Liver (tissue), 8 donors: ENCODE measurements at regions not wholly inside any gene's neighbourhood (a gene's known extent, or its start where the extent isn't known, plus 50 kb on each side); places are given as distances from the start of the nearest gene placed in this dataset.

Experiments
- DNase-seq: peaks from one replicate; pipeline ENCODE4 v3.0.0-alpha.2; 2017; ENCODE audit warnings: low spot score
- H3K27ac ChIP-seq, 2 donors: one replicate each; pipeline ENCODE4 v1.7.0; 2013; ENCODE audit warnings: inconsistent platforms in 2 of 2, low read length in 2 of 2, control low read depth in 1 of 2, low read depth in 1 of 2, mild to moderate bottlenecking in 1 of 2
- H3K27me3 ChIP-seq, 4 donors: one replicate each; pipeline versions ENCODE4 v1.6.1 to v1.7.0; 2013; ENCODE audit warnings: low read length in 3 of 4, inconsistent platforms in 1 of 4, mild to moderate bottlenecking in 1 of 4, moderate library complexity in 1 of 4; ENCODE audit not compliant: control insufficient read depth in 4 of 4, insufficient read depth in 4 of 4
- H3K36me3 ChIP-seq, 4 donors: one replicate each; pipeline versions ENCODE4 v1.6.1 to v1.7.0; 2013; ENCODE audit warnings: low read length in 3 of 4, mild to moderate bottlenecking in 3 of 4, low read depth in 1 of 4, moderate library complexity in 1 of 4; ENCODE audit not compliant: control insufficient read depth in 4 of 4, insufficient read depth in 3 of 4
- H3K4me1 ChIP-seq, 4 donors: one replicate each; pipeline versions ENCODE4 v1.6.1 to v1.7.0; 2013; ENCODE audit warnings: low read length in 3 of 4, mild to moderate bottlenecking in 3 of 4, moderate library complexity in 1 of 4; ENCODE audit not compliant: control insufficient read depth in 4 of 4, insufficient read depth in 4 of 4
- H3K4me3 ChIP-seq, 3 donors: one replicate each; pipeline versions ENCODE4 v1.6.1 to v1.7.0; 2013; ENCODE audit warnings: low read length in 3 of 3, control low read depth in 1 of 3, low read depth in 1 of 3, mild to moderate bottlenecking in 1 of 3
- H3K9ac ChIP-seq, 2 donors: one replicate each; pipeline ENCODE4 v1.7.0; 2013; ENCODE audit warnings: low read length in 2 of 2, mild to moderate bottlenecking in 2 of 2, moderate library complexity in 2 of 2, control low read depth in 1 of 2, low read depth in 1 of 2
- H3K9me3 ChIP-seq, 4 donors: one replicate each; pipeline versions ENCODE4 v1.6.1 to v1.7.0; 2013; ENCODE audit warnings: low read length in 3 of 4; ENCODE audit not compliant: control insufficient read depth in 4 of 4
- EGR1 ChIP-seq, 2 donors: IDR thresholded peaks; 2 replicates each; pipeline ENCODE4 v1.6.1; 2016 to 2018; ENCODE audit warnings: antibody characterized with exemption in 2 of 2, low read depth in 2 of 2
- FOXA1 ChIP-seq: IDR thresholded peaks from 2 replicates; pipeline ENCODE4 v1.6.1; 2016; ENCODE audit warnings: antibody characterized with exemption
- FOXA2 ChIP-seq: IDR thresholded peaks from 2 replicates; pipeline ENCODE4 v1.6.1; 2016; ENCODE audit warnings: antibody characterized with exemption
- GABPA ChIP-seq, 2 donors: IDR thresholded peaks in 1 of 2; conservative IDR thresholded peaks in 1 of 2; 2 replicates each; pipeline ENCODE4 v1.6.1; 2016; ENCODE audit warnings: antibody characterized with exemption in 2 of 2, mild to moderate bottlenecking in 1 of 2, moderate library complexity in 1 of 2
- HNF4A ChIP-seq, 2 donors: conservative IDR thresholded peaks; 2 replicates each; pipeline ENCODE4 v1.6.1; 2016; ENCODE audit warnings: antibody characterized with exemption in 2 of 2, mild to moderate bottlenecking in 2 of 2
- HNF4G ChIP-seq: IDR thresholded peaks from 2 replicates; pipeline ENCODE4 v1.6.1; 2016; ENCODE audit warnings: antibody characterized with exemption
- JUND ChIP-seq, 2 donors: IDR thresholded peaks; 2 replicates each; pipeline ENCODE4 v1.6.1; 2016; ENCODE audit warnings: antibody characterized with exemption in 2 of 2
- NR2F2 ChIP-seq: IDR thresholded peaks from 2 replicates; pipeline ENCODE4 v1.6.1; 2016; ENCODE audit warnings: antibody characterized with exemption
- RAD21 ChIP-seq, 2 donors: IDR thresholded peaks; 2 replicates each; pipeline ENCODE4 v1.6.1; 2016; ENCODE audit warnings: antibody characterized with exemption in 2 of 2, mild to moderate bottlenecking in 2 of 2
- RXRA ChIP-seq, 2 donors: IDR thresholded peaks; 2 replicates each; pipeline ENCODE4 v1.6.1; 2017 to 2018; ENCODE audit warnings: antibody characterized with exemption in 2 of 2, mild to moderate bottlenecking in 1 of 2
- SP1 ChIP-seq: IDR thresholded peaks from 2 replicates; pipeline ENCODE4 v1.6.1; 2018; ENCODE audit warnings: antibody characterized with exemption, mild to moderate bottlenecking
- TAF1 ChIP-seq: conservative IDR thresholded peaks from 2 replicates; pipeline ENCODE4 v1.6.1; 2016; ENCODE audit warnings: antibody characterized with exemption, mild to moderate bottlenecking
- YY1 ChIP-seq: IDR thresholded peaks from 2 replicates; pipeline ENCODE4 v1.6.1; 2016; ENCODE audit warnings: antibody characterized with exemption, mild to moderate bottlenecking
- whole genome bisulfite sequencing: extraction: QIAGEN DNeasy Blood & Tissue Kit; methylation state at CpG from one replicate; pipeline ENCODE4 v1.1.7; 2013; 5-methylcytosine and 5-hydroxymethylcytosine counted together
- TF ChIP-seq, protein P1 (sequence below): IDR thresholded peaks from 2 replicates; pipeline ENCODE4 v1.6.1; 2016; ENCODE audit warnings: antibody characterized with exemption
- TF ChIP-seq, protein P2 (sequence below): IDR thresholded peaks from 2 replicates; pipeline ENCODE4 v1.6.1; 2016; ENCODE audit warnings: antibody characterized with exemption
- TF ChIP-seq, protein P3 (sequence below): IDR thresholded peaks from 2 replicates; pipeline ENCODE4 v1.6.1; 2016; ENCODE audit warnings: antibody characterized with exemption
- TF ChIP-seq, protein P4 (sequence below): IDR thresholded peaks from 2 replicates; pipeline ENCODE4 v1.6.1; 2016; ENCODE audit warnings: antibody characterized with exemption, mild to moderate bottlenecking
- TF ChIP-seq, protein P5 (sequence below): fragments of 150-350 bp; IDR thresholded peaks from 2 replicates; pipeline ENCODE4 v1.5.1; 2017; ENCODE audit warnings: improper control_type of control experiment, low read depth, low read length; ENCODE audit not compliant: missing input control
- donor health status: healthy.
- donor health status: healthy.
- donor health status: healthy.
- donor health status: healthy.
- donor health status: healthy.

DNA sequence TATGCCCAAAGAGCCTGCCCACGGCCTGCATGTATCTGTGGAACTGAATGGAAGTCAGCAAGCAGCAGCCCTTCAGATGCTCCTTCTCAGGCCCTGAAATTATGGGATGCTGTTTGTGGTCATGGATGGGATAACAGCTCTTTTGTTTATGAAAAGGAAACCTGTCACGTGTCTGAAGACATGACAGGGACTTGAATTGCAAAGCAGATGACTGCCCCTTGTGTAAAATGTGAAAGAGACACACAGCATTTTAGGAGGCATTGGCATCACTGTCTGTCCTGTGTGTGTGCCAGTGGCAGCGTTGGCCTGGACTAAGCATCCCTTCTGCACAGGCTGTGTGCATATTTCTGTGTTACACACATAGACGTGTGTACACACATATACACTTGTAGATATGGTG lies 192.1 kb downstream of the VRK1 start:
- no peak overlapping the region for H3K9ac ChIP-seq
- H3K36me3 ChIP-seq: no peaks in the 10 kb centered on the region
- no peak for DNase-seq
- TF ChIP-seq, protein P1, sequence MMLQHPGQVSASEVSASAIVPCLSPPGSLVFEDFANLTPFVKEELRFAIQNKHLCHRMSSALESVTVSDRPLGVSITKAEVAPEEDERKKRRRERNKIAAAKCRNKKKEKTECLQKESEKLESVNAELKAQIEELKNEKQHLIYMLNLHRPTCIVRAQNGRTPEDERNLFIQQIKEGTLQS: no peak
- TF ChIP-seq, protein P2, sequence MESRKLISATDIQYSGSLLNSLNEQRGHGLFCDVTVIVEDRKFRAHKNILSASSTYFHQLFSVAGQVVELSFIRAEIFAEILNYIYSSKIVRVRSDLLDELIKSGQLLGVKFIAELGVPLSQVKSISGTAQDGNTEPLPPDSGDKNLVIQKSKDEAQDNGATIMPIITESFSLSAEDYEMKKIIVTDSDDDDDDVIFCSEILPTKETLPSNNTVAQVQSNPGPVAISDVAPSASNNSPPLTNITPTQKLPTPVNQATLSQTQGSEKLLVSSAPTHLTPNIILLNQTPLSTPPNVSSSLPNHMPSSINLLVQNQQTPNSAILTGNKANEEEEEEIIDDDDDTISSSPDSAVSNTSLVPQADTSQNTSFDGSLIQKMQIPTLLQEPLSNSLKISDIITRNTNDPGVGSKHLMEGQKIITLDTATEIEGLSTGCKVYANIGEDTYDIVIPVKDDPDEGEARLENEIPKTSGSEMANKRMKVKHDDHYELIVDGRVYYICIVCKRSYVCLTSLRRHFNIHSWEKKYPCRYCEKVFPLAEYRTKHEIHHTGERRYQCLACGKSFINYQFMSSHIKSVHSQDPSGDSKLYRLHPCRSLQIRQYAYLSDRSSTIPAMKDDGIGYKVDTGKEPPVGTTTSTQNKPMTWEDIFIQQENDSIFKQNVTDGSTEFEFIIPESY: no peak
- TF ChIP-seq HNF4A (conservative IDR thresholded peaks at IDR 0.05): no peak
- TF ChIP-seq GABPA (IDR thresholded peaks at IDR 0.05 in 1 of 2, conservative IDR thresholded peaks at IDR 0.05 in 1 of 2): no peak
- TF ChIP-seq, protein P3, sequence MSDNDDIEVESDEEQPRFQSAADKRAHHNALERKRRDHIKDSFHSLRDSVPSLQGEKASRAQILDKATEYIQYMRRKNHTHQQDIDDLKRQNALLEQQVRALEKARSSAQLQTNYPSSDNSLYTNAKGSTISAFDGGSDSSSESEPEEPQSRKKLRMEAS: no peak
- TF ChIP-seq RXRA (IDR thresholded peaks at IDR 0.05): no peak
- no peak for TF ChIP-seq SP1
- TF ChIP-seq FOXA2: no peak
- TF ChIP-seq, protein P4, sequence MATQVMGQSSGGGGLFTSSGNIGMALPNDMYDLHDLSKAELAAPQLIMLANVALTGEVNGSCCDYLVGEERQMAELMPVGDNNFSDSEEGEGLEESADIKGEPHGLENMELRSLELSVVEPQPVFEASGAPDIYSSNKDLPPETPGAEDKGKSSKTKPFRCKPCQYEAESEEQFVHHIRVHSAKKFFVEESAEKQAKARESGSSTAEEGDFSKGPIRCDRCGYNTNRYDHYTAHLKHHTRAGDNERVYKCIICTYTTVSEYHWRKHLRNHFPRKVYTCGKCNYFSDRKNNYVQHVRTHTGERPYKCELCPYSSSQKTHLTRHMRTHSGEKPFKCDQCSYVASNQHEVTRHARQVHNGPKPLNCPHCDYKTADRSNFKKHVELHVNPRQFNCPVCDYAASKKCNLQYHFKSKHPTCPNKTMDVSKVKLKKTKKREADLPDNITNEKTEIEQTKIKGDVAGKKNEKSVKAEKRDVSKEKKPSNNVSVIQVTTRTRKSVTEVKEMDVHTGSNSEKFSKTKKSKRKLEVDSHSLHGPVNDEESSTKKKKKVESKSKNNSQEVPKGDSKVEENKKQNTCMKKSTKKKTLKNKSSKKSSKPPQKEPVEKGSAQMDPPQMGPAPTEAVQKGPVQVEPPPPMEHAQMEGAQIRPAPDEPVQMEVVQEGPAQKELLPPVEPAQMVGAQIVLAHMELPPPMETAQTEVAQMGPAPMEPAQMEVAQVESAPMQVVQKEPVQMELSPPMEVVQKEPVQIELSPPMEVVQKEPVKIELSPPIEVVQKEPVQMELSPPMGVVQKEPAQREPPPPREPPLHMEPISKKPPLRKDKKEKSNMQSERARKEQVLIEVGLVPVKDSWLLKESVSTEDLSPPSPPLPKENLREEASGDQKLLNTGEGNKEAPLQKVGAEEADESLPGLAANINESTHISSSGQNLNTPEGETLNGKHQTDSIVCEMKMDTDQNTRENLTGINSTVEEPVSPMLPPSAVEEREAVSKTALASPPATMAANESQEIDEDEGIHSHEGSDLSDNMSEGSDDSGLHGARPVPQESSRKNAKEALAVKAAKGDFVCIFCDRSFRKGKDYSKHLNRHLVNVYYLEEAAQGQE: no peak
- no peak for TF ChIP-seq YY1
- TF ChIP-seq RAD21 (IDR thresholded peaks at IDR 0.05): no peak
- TF ChIP-seq FOXA1: no peak
- no peak for TF ChIP-seq EGR1 (IDR thresholded peaks at IDR 0.05; ENCODE audit: low read depth in 2 of 2)
- TF ChIP-seq, protein P5, sequence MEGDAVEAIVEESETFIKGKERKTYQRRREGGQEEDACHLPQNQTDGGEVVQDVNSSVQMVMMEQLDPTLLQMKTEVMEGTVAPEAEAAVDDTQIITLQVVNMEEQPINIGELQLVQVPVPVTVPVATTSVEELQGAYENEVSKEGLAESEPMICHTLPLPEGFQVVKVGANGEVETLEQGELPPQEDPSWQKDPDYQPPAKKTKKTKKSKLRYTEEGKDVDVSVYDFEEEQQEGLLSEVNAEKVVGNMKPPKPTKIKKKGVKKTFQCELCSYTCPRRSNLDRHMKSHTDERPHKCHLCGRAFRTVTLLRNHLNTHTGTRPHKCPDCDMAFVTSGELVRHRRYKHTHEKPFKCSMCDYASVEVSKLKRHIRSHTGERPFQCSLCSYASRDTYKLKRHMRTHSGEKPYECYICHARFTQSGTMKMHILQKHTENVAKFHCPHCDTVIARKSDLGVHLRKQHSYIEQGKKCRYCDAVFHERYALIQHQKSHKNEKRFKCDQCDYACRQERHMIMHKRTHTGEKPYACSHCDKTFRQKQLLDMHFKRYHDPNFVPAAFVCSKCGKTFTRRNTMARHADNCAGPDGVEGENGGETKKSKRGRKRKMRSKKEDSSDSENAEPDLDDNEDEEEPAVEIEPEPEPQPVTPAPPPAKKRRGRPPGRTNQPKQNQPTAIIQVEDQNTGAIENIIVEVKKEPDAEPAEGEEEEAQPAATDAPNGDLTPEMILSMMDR: no peak
- TF ChIP-seq JUND (IDR thresholded peaks at IDR 0.05): no peak
- no peak for TF ChIP-seq HNF4G
- TF ChIP-seq NR2F2: no peak
- TF ChIP-seq TAF1: no peak
- 78% methylated on average over 4 of the region's 4 CpGs for WGBS
- peaks cover 0 to 3% (median 0%) of the 10 kb centered on the region in 4 donors for H3K27me3 ChIP-seq
- peaks cover 0 to 3% (median under 1%) of the 10 kb centered on the region in 4 donors for H3K9me3 ChIP-seq
- no peak overlapping the region for H3K4me3 ChIP-seq
- H3K4me1 ChIP-seq: no peaks in the 10 kb centered on the region
- no peak overlapping the region for H3K27ac ChIP-seq
